ENCODE measurements at regions not wholly inside any gene's neighbourhood (a gene's known extent, or its start where the extent isn't known, plus 50 kb on each side); places are given as distances from the start of the nearest gene placed in this dataset.
"Not testable (repeated sequence)": the region's sequence is repeated elsewhere in the genome, so short reads cannot be mapped to it uniquely, and the experiment has no call there.

GRCh38 chr16:48959747-48960146 lies 321.9 kb downstream of the CBLN1 start:
- TF ChIP-seq, protein P1, sequence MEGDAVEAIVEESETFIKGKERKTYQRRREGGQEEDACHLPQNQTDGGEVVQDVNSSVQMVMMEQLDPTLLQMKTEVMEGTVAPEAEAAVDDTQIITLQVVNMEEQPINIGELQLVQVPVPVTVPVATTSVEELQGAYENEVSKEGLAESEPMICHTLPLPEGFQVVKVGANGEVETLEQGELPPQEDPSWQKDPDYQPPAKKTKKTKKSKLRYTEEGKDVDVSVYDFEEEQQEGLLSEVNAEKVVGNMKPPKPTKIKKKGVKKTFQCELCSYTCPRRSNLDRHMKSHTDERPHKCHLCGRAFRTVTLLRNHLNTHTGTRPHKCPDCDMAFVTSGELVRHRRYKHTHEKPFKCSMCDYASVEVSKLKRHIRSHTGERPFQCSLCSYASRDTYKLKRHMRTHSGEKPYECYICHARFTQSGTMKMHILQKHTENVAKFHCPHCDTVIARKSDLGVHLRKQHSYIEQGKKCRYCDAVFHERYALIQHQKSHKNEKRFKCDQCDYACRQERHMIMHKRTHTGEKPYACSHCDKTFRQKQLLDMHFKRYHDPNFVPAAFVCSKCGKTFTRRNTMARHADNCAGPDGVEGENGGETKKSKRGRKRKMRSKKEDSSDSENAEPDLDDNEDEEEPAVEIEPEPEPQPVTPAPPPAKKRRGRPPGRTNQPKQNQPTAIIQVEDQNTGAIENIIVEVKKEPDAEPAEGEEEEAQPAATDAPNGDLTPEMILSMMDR (IDR thresholded peaks at IDR 0.05; ENCODE audit: insufficient read depth, low read depth, low read length) = no peak
- Histone ChIP-seq H3K4me3 (ENCODE audit: low read depth, low read length) (no peak overlapping the region), H3K27me3 (ENCODE audit: control insufficient read depth, insufficient read depth, low read length) (no peaks in the 10 kb centered on the region), H3K36me3 (ENCODE audit: control insufficient read depth, insufficient read depth, low read length) (no peaks in the 10 kb centered on the region)
- POLR2A ChIA-PET = no interaction called here
- no peak for DNase-seq (ENCODE audit: low read depth)
- CTCF ChIA-PET = interaction anchor here (2.0 kb wide), 1 partner anchor 13 kb away, joined by 5 read pairs; no protein-coding TSS in a partner anchor

DNA sequence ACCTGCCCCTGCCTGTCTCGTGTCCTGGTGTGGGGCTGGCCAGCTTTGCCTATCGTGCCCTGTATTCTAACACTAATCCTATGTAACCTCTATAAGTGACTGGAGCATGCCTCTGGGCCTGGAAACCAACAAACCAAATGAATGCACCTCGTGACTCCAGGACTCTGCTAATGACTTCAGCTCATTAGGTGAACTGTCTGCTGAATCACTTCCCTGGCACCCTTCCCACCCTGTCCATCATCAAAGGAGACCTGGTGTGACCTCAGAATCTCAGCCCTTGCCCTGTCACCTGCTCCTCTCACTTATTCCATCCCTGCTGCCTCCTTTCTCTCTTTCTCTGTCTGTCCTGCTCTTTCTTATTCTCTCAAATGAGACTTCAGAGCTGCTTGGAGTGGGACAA lies 322.4 kb downstream of the CBLN1 start:
- POLR2A ChIA-PET = no interaction called here
- TF ChIP-seq, protein P1 (IDR thresholded peaks at IDR 0.05; ENCODE audit: insufficient read depth, low read depth, low read length) = no peak
- CTCF ChIA-PET = interaction anchor here (1.2 to 2.0 kb wide), 2 partner anchors 12 to 15 kb away, joined by 4 to 5 read pairs; no protein-coding TSS in a partner anchor
- DNase-seq (ENCODE audit: low read depth) = no peak
- Histone ChIP-seq H3K4me3 (ENCODE audit: low read depth, low read length) (no peak overlapping the region), H3K36me3 (ENCODE audit: control insufficient read depth, insufficient read depth, low read length) (no peaks in the 10 kb centered on the region), H3K27me3 (ENCODE audit: control insufficient read depth, insufficient read depth, low read length) (no peaks in the 10 kb centered on the region)

DNA sequence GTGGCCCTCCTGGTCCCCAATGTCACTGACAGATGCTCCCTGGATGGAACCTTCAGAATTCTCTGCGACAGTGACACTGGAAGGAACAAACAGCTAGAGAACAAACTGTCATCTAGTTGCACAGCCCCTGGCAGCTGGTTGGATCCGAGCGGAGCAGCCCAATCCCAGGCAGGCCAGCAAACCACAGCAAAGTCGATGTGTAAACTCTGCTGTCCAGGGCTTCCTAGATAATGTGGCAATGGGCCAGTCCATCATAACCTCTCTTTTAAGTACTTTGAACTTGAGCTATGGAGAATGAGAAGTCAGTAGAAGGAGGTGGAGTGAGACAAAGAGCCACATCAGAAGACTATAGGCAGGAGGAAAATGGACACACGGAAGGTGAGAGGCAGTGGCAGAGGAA lies 323.0 kb downstream of the CBLN1 start:
- no peak overlapping the region for H3K4me3 ChIP-seq (ENCODE audit: low read depth, low read length)
- ChIA-PET CTCF (interaction anchor here (1.2 to 2.0 kb wide), 2 partner anchors 12 to 15 kb away, joined by 4 to 5 read pairs; no protein-coding TSS in a partner anchor), POLR2A (no interaction called here)
- H3K27me3 ChIP-seq (ENCODE audit: control insufficient read depth, insufficient read depth, low read length) = no peaks in the 10 kb centered on the region
- TF ChIP-seq, protein P1 (IDR thresholded peaks at IDR 0.05; ENCODE audit: insufficient read depth, low read depth, low read length) = no peak
- no peak for DNase-seq (ENCODE audit: low read depth)
- H3K36me3 ChIP-seq (ENCODE audit: control insufficient read depth, insufficient read depth, low read length) = no peaks in the 10 kb centered on the region

DNA sequence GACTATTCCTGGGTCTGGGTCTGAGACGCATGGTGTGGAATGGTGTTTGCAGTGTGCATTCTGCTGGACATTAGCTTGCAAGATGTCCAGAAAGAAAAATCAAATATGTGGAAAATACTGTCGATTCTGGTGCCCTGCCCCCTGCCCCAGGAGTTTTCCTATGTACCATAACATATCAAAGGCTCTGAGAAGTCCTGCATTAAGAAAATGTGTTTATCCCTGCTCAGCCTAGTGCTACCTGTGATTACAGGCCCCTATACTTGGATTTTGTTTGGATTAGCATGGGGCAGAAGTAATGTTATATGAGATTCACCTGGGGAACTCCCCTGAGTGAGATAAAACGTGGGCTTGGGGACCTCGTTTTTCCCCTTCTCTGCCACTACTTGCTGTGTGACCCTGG lies 325.0 kb downstream of the CBLN1 start:
- ChIA-PET CTCF (interaction anchor here (0.8 kb wide), 1 partner anchor 14 kb away, joined by 3 read pairs; no protein-coding TSS in a partner anchor), POLR2A (no interaction called here)
- Histone ChIP-seq H3K36me3 (ENCODE audit: control insufficient read depth, insufficient read depth, low read length) (no peaks in the 10 kb centered on the region), H3K4me3 (ENCODE audit: low read depth, low read length) (no peak overlapping the region), H3K27me3 (ENCODE audit: control insufficient read depth, insufficient read depth, low read length) (no peaks in the 10 kb centered on the region)
- DNase-seq (ENCODE audit: low read depth) = no peak
- TF ChIP-seq, protein P1 (IDR thresholded peaks at IDR 0.05; ENCODE audit: insufficient read depth, low read depth, low read length) = no peak

DNA sequence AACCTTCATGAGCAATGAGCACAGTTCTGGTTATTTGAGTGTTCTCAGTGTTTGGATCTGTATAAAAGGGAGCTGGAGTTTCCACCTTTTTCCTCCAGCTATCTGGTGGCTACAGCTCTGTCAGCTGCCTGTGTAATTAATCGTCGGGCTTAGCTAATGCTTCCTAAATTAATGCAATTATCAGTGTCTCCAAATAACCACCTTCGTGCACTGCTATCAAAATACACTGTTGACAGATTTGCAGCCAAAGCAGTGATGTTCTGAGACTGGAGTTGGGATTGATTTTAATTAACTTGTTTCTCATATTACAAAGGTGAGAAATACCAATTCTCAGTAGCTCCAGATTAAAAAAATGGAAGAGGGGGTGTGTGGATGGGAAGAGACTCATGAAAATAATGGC lies 325.8 kb downstream of the CBLN1 start:
- POLR2A ChIA-PET = no interaction called here
- CTCF ChIA-PET = interaction anchor here (0.8 kb wide), 1 partner anchor 14 kb away, joined by 3 read pairs; no protein-coding TSS in a partner anchor
- H3K4me3 ChIP-seq (ENCODE audit: low read depth, low read length) = no peak overlapping the region
- no peaks in the 10 kb centered on the region for H3K27me3 ChIP-seq (ENCODE audit: control insufficient read depth, insufficient read depth, low read length)
- H3K36me3 ChIP-seq (ENCODE audit: control insufficient read depth, insufficient read depth, low read length) = no peaks in the 10 kb centered on the region
- DNase-seq (ENCODE audit: low read depth) = no peak
- TF ChIP-seq, protein P1 (IDR thresholded peaks at IDR 0.05; ENCODE audit: insufficient read depth, low read depth, low read length) = no peak

GRCh38 chr16:48951621-48952125 lies 330.0 kb downstream of the CBLN1 start:
- POLR2A ChIA-PET; H3K27me3 ChIP-seq (ENCODE audit: control insufficient read depth, insufficient read depth, low read length); H3K4me3 ChIP-seq (ENCODE audit: low read depth, low read length); DNase-seq (ENCODE audit: low read depth); H3K36me3 ChIP-seq (ENCODE audit: control insufficient read depth, insufficient read depth, low read length); CTCF ChIA-PET: not testable (repeated sequence)

Measured in BJ (cell line).